GM12878 (cell line): ENCODE measurements at regions not wholly inside any gene's neighbourhood (a gene's known extent, or its start where the extent isn't known, plus 50 kb on each side); places are given as distances from the start of the nearest gene placed in this dataset.

ENCODE experiments used
- ATAC-seq: fragments of 200-7000 bp; cut with Tn5 transposase; 3 replicates; pipeline ENCODE4 v1.9.1; 2020; ENCODE audit warnings: mild to moderate bottlenecking, moderate library complexity
- BruUV-seq: library from RNA; stranded (reverse); fragments of 400-500 nt; replicated peaks from 2 replicates; lab custom pipeline; 2021; lab: Mats Ljungman, UMichigan
- CTCF ChIA-PET: fragments of 300-600 bp; sonication (Branson Sonifier 250); formaldehyde crosslinking; extraction: SDS; loops from one replicate; lab custom pipeline; 2021; ENCODE audit warnings: inconsistent platforms; lab: Yijun Ruan, JAX
- POLR2A ChIA-PET: fragments of 350-600 bp; formaldehyde crosslinking; extraction: SDS; loops from one replicate; lab custom pipeline; 2021; ENCODE audit warnings: inconsistent platforms; lab: Charles Lee
- RAD21 ChIA-PET: fragments of 300-600 bp; sonication (Branson Sonifier 250); formaldehyde crosslinking; loops from one replicate; lab custom pipeline; 2023; ENCODE audit warnings: antibody characterized with exemption; ENCODE audit not compliant: unreplicated experiment; lab: Charles Lee
- SMC1A ChIA-PET: fragments of 300-600 bp; sonication (Branson Sonifier 250); formaldehyde crosslinking; loops from one replicate; lab custom pipeline; 2023; ENCODE audit not compliant: unreplicated experiment, uncharacterized antibody; lab: Charles Lee
- DNase-seq: peaks from one replicate; pipeline ENCODE4 v3.0.0-alpha.2; 2011; ENCODE audit warnings: low read depth, low spot score
- FAIRE-seq: peaks from 3 replicates; lab custom pipeline; 2011; peaks lifted over from hg19 to GRCh38; lab: Jason Lieb, UNC
- H2AFZ ChIP-seq: 2 replicates; pipeline ENCODE4 v1.6.0; 2011; ENCODE audit warnings: low read depth, low read length, control low read depth; ENCODE audit not compliant: control insufficient read depth
- H3K27ac ChIP-seq: 2 replicates; pipeline ENCODE4 v1.5.1; 2011; ENCODE audit warnings: control low read depth; ENCODE audit not compliant: control insufficient read depth, insufficient read depth
- H3K27me3 ChIP-seq, 2 experiments: replicated peaks in 1 of 2; 2 replicates each; pipeline versions ENCODE4 v1.6.0 to v1.6.1; 2011; ENCODE audit warnings: low read length in 1 of 2; ENCODE audit not compliant: control insufficient read depth in 2 of 2, insufficient read depth in 2 of 2
- H3K36me3 ChIP-seq, 2 experiments: 2 replicates each; pipeline ENCODE4 v1.5.1; 2011; ENCODE audit warnings: low read length in 1 of 2; ENCODE audit not compliant: control insufficient read depth in 2 of 2, insufficient read depth in 2 of 2
- H3K4me1 ChIP-seq: 2 replicates; pipeline ENCODE4 v1.6.1; 2011; ENCODE audit warnings: mild to moderate bottlenecking, low read length, moderate library complexity, mixed read lengths; ENCODE audit not compliant: control insufficient read depth, insufficient read depth
- H3K4me2 ChIP-seq: 2 replicates; pipeline ENCODE4 v1.6.0; 2011; ENCODE audit warnings: control low read depth; ENCODE audit not compliant: control insufficient read depth, insufficient read depth
- H3K4me3 ChIP-seq: fragments of 200-600 bp; sonication (generic); 2 replicates; pipeline ENCODE4 v1.5.1; 2016
- H3K79me2 ChIP-seq: 2 replicates; pipeline ENCODE4 v1.6.0; 2011; ENCODE audit warnings: low read length; ENCODE audit not compliant: control insufficient read depth, insufficient read depth
- H3K9ac ChIP-seq: 2 replicates; pipeline ENCODE4 v1.8.0; 2011; ENCODE audit warnings: low read length, control low read depth, mixed read lengths; ENCODE audit not compliant: control insufficient read depth, insufficient read depth
- H3K9me3 ChIP-seq: replicated peaks from 3 replicates; pipeline ENCODE4 v1.5.1; 2011; ENCODE audit warnings: mild to moderate bottlenecking, low read length; ENCODE audit not compliant: control insufficient read depth, insufficient read depth
- H4K20me1 ChIP-seq: 2 replicates; pipeline ENCODE4 v1.6.0; 2011; ENCODE audit not compliant: control insufficient read depth, insufficient read depth
- ASH2L ChIP-seq: fragments of 300-600, 200-600 bp; sonication (generic); IDR thresholded peaks from 2 replicates; pipeline ENCODE4 v1.6.1; 2017; ENCODE audit warnings: low read depth, mild to moderate bottlenecking, borderline replicate concordance
- ATF2 ChIP-seq: IDR thresholded peaks from 2 replicates; pipeline ENCODE4 v1.6.1; 2012; ENCODE audit warnings: low read length, inconsistent platforms
- BHLHE40 ChIP-seq, 2 experiments: fragments of 450-650 bp in 1 of 2; IDR thresholded peaks; 2 replicates each; pipeline ENCODE4 v1.6.1; 2011 to 2017; ENCODE audit warnings: low read depth in 2 of 2, borderline replicate concordance in 1 of 2, improper control_type of control experiment in 1 of 2, low read length in 1 of 2, mild to moderate bottlenecking in 1 of 2
- DPF2 ChIP-seq: fragments of 450-650 bp; IDR thresholded peaks from 2 replicates; pipeline ENCODE4 v1.6.1; 2017; ENCODE audit warnings: mild to moderate bottlenecking
- E2F4 ChIP-seq: IDR thresholded peaks from 2 replicates; pipeline ENCODE4 v1.6.1; 2012; ENCODE audit warnings: low read depth, low read length, improper control_type of control experiment
- MXI1 ChIP-seq: fragments of 150-350 bp; IDR thresholded peaks from 2 replicates; pipeline ENCODE4 v1.6.1; 2011; ENCODE audit warnings: low read depth, mild to moderate bottlenecking, inconsistent platforms, low read length, improper control_type of control experiment
- MYB ChIP-seq: fragments of 150-350 bp; IDR thresholded peaks from 2 replicates; pipeline ENCODE4 v1.6.1; 2014; ENCODE audit warnings: mild to moderate bottlenecking, low read depth, low read length, borderline replicate concordance
- NR2F1 ChIP-seq: fragments of 450-650 bp; conservative IDR thresholded peaks from 2 replicates; pipeline ENCODE4 v1.6.1; 2017; ENCODE audit warnings: mild to moderate bottlenecking
- PAX8 ChIP-seq: fragments of 450-650 bp; IDR thresholded peaks from 2 replicates; pipeline ENCODE4 v1.6.1; 2017; ENCODE audit warnings: mild to moderate bottlenecking, moderate library complexity
- POU2F2 ChIP-seq: IDR thresholded peaks from 3 replicates; pipeline ENCODE4 v1.6.1; 2011; ENCODE audit warnings: low read depth, mild to moderate bottlenecking, low read length, borderline replicate concordance
- RAD21 ChIP-seq: IDR thresholded peaks from 2 replicates; pipeline ENCODE4 v1.6.1; 2011; ENCODE audit warnings: mild to moderate bottlenecking, low read depth, low read length, moderate library complexity; ENCODE audit not compliant: insufficient read depth
- RAD51 ChIP-seq: fragments of 450-650 bp; IDR thresholded peaks from 2 replicates; pipeline ENCODE4 v1.6.1; 2016; ENCODE audit warnings: moderate library complexity, mild to moderate bottlenecking, inconsistent platforms
- SPI1 ChIP-seq: IDR thresholded peaks from 2 replicates; pipeline ENCODE4 v1.6.1; 2011; ENCODE audit warnings: low read depth, mild to moderate bottlenecking, low read length, moderate library complexity, borderline replicate concordance; ENCODE audit not compliant: insufficient read depth
- TCF12 ChIP-seq: IDR thresholded peaks from 2 replicates; pipeline ENCODE4 v1.6.1; 2011; ENCODE audit warnings: low read depth, mild to moderate bottlenecking, low read length
- YBX1 ChIP-seq: fragments of 450-650 bp; IDR thresholded peaks from 2 replicates; pipeline ENCODE4 v1.6.1; 2016; ENCODE audit warnings: antibody characterized with exemption
- ZNF622 ChIP-seq: fragments of 450-650 bp; IDR thresholded peaks from 2 replicates; pipeline ENCODE4 v1.6.1; 2017; ENCODE audit warnings: mild to moderate bottlenecking, inconsistent platforms
- ZZZ3 ChIP-seq: IDR thresholded peaks from 2 replicates; pipeline ENCODE4 v1.6.1; 2011; ENCODE audit warnings: low read depth; ENCODE audit not compliant: control insufficient read depth, insufficient read length
- WGBS: methylation state at CpG from one replicate; pipeline ENCODE4 v1.1.6; 2016; ENCODE audit warnings: low lambda C conversion rate; ENCODE audit not compliant: insufficient replicate concordance, insufficient coverage; ENCODE audit errors: missing lambda C conversion rate; 5-methylcytosine and 5-hydroxymethylcytosine counted together
- in situ Hi-C: fragments of 300-500 bp; cut with MboI; formaldehyde crosslinking; loops from 9 replicates; pipeline ENCODE4 v1.14.3; 2018; ENCODE audit warnings: mixed read lengths
- intact Hi-C: fragments of 100-400 bp; cut with micrococcal nuclease; formaldehyde crosslinking; loops from one replicate; pipeline ENCODE4 v1.14.2; 2022; ENCODE audit not compliant: unreplicated experiment
- TF ChIP-seq, protein P1 (sequence below): fragments of 450-650 bp; IDR thresholded peaks from 2 replicates; pipeline ENCODE4 v1.6.1; 2016; ENCODE audit warnings: mild to moderate bottlenecking
- TF ChIP-seq, protein P2 (sequence below): IDR thresholded peaks from 2 replicates; pipeline ENCODE4 v1.6.1; 2011; ENCODE audit warnings: low read depth, low read length, improper control_type of control experiment, borderline replicate concordance
- TF ChIP-seq, protein P3 (sequence below): IDR thresholded peaks from 2 replicates; pipeline ENCODE4 v1.6.1; 2012; ENCODE audit warnings: low read depth, low read length, improper control_type of control experiment

DNA sequence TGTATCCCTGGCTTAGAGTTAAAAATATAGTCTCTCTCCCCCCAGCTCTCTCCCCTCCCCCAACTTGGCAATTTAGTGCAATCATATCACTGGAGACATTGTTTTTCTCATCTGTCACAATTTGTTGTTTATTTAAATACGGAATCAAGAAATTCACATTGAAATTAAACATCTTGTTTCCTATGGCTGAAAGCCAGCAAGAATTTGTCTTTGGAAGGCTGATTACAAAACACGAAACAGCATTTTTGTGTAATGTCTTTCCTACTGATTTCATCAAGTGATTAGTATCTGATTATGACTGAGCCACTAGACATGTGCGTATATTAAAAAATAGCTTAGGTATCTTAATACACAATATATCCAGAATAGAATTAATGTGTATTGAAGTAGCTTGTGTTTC is 119.7 kb downstream of the LYPLAL1 start (continued):
- TF ChIP-seq BHLHE40 (IDR thresholded peaks at IDR 0.05; ENCODE audit: borderline replicate concordance in 1 of 2, low read depth in 2 of 2, low read length in 1 of 2) (no peak), TCF12 (no peak), E2F4 (no peak), RAD21 (no peak)
- TF ChIP-seq, protein P1, sequence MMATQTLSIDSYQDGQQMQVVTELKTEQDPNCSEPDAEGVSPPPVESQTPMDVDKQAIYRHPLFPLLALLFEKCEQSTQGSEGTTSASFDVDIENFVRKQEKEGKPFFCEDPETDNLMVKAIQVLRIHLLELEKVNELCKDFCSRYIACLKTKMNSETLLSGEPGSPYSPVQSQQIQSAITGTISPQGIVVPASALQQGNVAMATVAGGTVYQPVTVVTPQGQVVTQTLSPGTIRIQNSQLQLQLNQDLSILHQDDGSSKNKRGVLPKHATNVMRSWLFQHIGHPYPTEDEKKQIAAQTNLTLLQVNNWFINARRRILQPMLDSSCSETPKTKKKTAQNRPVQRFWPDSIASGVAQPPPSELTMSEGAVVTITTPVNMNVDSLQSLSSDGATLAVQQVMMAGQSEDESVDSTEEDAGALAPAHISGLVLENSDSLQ = no peak

DNA sequence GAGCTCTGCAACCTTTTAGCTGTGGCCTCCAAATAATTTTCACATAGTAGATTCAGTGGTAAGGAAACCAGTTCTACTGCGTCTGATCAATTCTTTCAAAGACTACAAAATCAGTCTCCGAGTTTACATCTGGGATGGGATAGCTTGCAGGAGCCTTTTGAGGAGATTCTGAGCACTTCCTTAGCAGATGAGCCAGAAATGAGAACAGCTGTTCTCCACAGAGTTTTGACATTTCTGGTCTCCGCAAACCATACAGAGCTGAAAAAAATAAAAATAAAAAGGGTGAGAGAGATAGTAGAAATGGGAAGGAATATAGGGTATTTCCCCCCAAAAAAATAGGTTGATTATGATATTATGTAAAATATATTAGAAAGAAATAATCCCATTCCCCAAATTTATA is 119.3 kb downstream of the LYPLAL1 start:
- Histone ChIP-seq H3K4me1 (no peaks in the 10 kb centered on the region), H3K79me2 (no peaks in the 10 kb centered on the region), H3K27ac (no peak overlapping the region), H4K20me1 (no peaks in the 10 kb centered on the region), H3K4me3 (no peak overlapping the region), H3K9ac (no peak overlapping the region), H2AFZ (no peak overlapping the region), H3K36me3 (no peaks in the 10 kb centered on the region), H3K9me3 (no peaks in the 10 kb centered on the region), H3K27me3 (no peaks in the 10 kb centered on the region), H3K4me2 (no peak overlapping the region)
- ChIA-PET CTCF (no interaction called here), RAD21 (no interaction called here), SMC1A (interaction anchor here (1.2 kb wide), 1 partner anchor 8 kb away, joined by 3 read pairs; no protein-coding TSS in a partner anchor), POLR2A (no interaction called here)
- intact Hi-C loops = no loop called here
- DNase-seq (no peak), FAIRE-seq (no peak), ATAC-seq (no peak)
- WGBS = 64% methylated on average over 3 of the region's 3 CpGs
- BruUV-seq = no TSS peak
- in situ Hi-C loops = no loop called here
- TF ChIP-seq RAD51 (no peak), DPF2 (no peak), ZZZ3 (no peak), YBX1 (no peak), ATF2 (no peak), PAX8 (no peak), MYB (no peak), POU2F2 (no peak), ZNF622 (no peak), ASH2L (no peak), SPI1 (no peak), MXI1 (no peak), NR2F1 (no peak)
- TF ChIP-seq, protein P2, sequence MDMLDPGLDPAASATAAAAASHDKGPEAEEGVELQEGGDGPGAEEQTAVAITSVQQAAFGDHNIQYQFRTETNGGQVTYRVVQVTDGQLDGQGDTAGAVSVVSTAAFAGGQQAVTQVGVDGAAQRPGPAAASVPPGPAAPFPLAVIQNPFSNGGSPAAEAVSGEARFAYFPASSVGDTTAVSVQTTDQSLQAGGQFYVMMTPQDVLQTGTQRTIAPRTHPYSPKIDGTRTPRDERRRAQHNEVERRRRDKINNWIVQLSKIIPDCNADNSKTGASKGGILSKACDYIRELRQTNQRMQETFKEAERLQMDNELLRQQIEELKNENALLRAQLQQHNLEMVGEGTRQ = no peak
- TF ChIP-seq, protein P3, sequence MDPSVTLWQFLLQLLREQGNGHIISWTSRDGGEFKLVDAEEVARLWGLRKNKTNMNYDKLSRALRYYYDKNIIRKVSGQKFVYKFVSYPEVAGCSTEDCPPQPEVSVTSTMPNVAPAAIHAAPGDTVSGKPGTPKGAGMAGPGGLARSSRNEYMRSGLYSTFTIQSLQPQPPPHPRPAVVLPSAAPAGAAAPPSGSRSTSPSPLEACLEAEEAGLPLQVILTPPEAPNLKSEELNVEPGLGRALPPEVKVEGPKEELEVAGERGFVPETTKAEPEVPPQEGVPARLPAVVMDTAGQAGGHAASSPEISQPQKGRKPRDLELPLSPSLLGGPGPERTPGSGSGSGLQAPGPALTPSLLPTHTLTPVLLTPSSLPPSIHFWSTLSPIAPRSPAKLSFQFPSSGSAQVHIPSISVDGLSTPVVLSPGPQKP = no peak
